CD4-positive, alpha-beta memory T cell (primary cell): ENCODE measurements at regions not wholly inside any gene's neighbourhood (a gene's known extent, or its start where the extent isn't known, plus 50 kb on each side); places are given as distances from the start of the nearest gene placed in this dataset.

Source experiments
- CTCF ChIA-PET: fragments of 350-600 bp; sonication (Branson Sonifier 250); formaldehyde crosslinking; loops from one replicate; lab custom pipeline; 2021; ENCODE audit warnings: inconsistent platforms; ENCODE audit not compliant: partially characterized antibody; lab: Charles Lee
- POLR2A ChIA-PET: fragments of 350-600 bp; sonication (Branson Sonifier 250); formaldehyde crosslinking; loops from one replicate; lab custom pipeline; 2021; ENCODE audit not compliant: partially characterized antibody; lab: Charles Lee
- DNase-seq, 5 donors: peaks; one replicate each; pipeline versions ENCODE4 v3.0.0 to v3.0.0-alpha.2; 2020 to 2022; ENCODE audit warnings: mixed read lengths in 1 of 5
- H3K27ac ChIP-seq: one replicate; pipeline ENCODE4 v1.7.0; 2013; ENCODE audit warnings: low read depth, low read length
- H3K27me3 ChIP-seq: 2 replicates; pipeline ENCODE4 v1.7.0; 2013; ENCODE audit warnings: mild to moderate bottlenecking, low read length, moderate library complexity; ENCODE audit not compliant: insufficient read depth
- H3K36me3 ChIP-seq: 2 replicates; pipeline ENCODE4 v1.7.0; 2013; ENCODE audit warnings: mild to moderate bottlenecking, low read length, moderate library complexity; ENCODE audit not compliant: insufficient read depth
- H3K4me1 ChIP-seq: 2 replicates; pipeline ENCODE4 v1.7.0; 2013; ENCODE audit warnings: mild to moderate bottlenecking, low read length, moderate library complexity; ENCODE audit not compliant: insufficient read depth
- H3K4me3 ChIP-seq, 2 donors: one replicate each; pipeline ENCODE4 v1.7.0; 2013; ENCODE audit warnings: low read length in 2 of 2, mild to moderate bottlenecking in 1 of 2
- H3K9me3 ChIP-seq, 2 donors: one replicate each; pipeline ENCODE4 v1.7.0; 2013; ENCODE audit warnings: low read length in 2 of 2, control low read depth in 1 of 2; ENCODE audit not compliant: control insufficient read depth in 1 of 2
- H3K27ac Mint-ChIP-seq, 7 donors: one replicate each; pipeline ENCODE4 v1.8.0; 2020 to 2021; ENCODE audit warnings: mixed read lengths in 7 of 7, mild to moderate bottlenecking in 6 of 7, inconsistent platforms in 3 of 7, moderate library complexity in 3 of 7
- H3K27me3 Mint-ChIP-seq, 2 donors: one replicate each; pipeline ENCODE4 v1.8.0; 2020 to 2021; ENCODE audit warnings: mixed read lengths in 2 of 2
- H3K36me3 Mint-ChIP-seq, 2 donors: one replicate each; pipeline ENCODE4 v1.8.0; 2020 to 2021; ENCODE audit warnings: mixed read lengths in 2 of 2, inconsistent platforms in 1 of 2, mild to moderate bottlenecking in 1 of 2
- H3K4me1 Mint-ChIP-seq, 4 donors: one replicate each; pipeline ENCODE4 v1.8.0; 2020 to 2021; ENCODE audit warnings: mixed read lengths in 4 of 4, mild to moderate bottlenecking in 1 of 4
- H3K4me3 Mint-ChIP-seq, 8 donors: one replicate each; pipeline ENCODE4 v1.8.0; 2020 to 2021; ENCODE audit warnings: mixed read lengths in 8 of 8, mild to moderate bottlenecking in 7 of 8, moderate library complexity in 6 of 8, inconsistent platforms in 3 of 8
- H3K9me3 Mint-ChIP-seq, 8 donors: one replicate each; pipeline ENCODE4 v1.8.0; 2020 to 2021; ENCODE audit warnings: mixed read lengths in 8 of 8, mild to moderate bottlenecking in 5 of 8, inconsistent platforms in 3 of 8, moderate library complexity in 1 of 8
- intact Hi-C: fragments of 100-400 bp; cut with micrococcal nuclease; formaldehyde crosslinking; loops from one replicate; pipeline ENCODE4 v1.15.1; 2023

DNA sequence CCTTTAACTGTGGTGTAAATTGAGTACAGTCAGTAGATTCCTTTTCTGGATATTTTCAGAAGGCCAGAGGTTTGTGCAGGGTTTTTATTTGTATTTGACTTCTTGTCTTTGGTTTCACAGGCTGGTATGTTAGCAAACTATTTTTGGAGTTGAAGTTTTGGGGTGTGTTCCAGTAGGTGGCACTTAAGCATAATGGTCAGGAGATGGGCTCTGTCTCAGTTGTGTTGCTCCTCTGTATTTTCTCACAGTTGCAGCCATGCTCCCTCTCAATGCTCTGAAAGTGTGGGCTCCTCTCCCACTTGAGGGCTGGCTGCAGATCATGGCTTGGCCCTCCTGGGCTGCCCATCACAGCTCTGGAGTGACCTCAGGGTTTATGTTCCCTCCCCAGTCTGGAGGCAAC is 267.0 kb upstream of the PCSK5 start:
- Mint-ChIP-seq H3K4me3 (no peak overlapping the region), H3K27ac (no peak overlapping the region), H3K9me3 (peaks cover 0 to 6% (median 2%) of the 10 kb centered on the region in 8 donors), H3K27me3 (peaks cover 0 to 18% of the 10 kb centered on the region in 2 donors), H3K36me3 (no peaks in the 10 kb centered on the region), H3K4me1 (no peaks in the 10 kb centered on the region)
- intact Hi-C loops: no loop called here
- CTCF ChIA-PET: no interaction called here
- Histone ChIP-seq H3K4me3 (no peak overlapping the region), H3K9me3 (no peaks in the 10 kb centered on the region), H3K4me1 (no peaks in the 10 kb centered on the region), H3K27me3 (no peaks in the 10 kb centered on the region), H3K27ac (no peak overlapping the region), H3K36me3 (no peaks in the 10 kb centered on the region)
- POLR2A ChIA-PET: no interaction called here
- DNase-seq: no peak

DNA sequence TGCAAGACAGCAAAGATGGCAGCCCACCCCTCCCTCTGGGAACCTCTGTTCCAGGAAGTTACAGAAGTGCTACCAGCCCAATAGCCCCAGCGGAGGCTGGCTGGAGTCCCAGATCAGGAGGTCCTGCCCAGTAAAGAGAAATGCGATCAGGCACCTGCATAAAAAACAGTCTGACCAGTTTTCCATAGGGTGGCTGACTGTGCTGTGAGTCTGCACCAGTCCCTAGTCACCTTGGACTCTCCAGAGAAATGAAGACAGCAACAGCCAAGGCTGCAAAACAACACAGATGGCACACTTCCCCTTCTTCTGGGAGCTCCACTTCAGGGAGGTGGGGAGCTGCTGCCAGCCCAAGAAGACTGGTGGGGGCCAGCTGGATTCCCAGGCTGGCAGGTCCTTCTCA is 265.5 kb upstream of the PCSK5 start:
- H3K4me1 ChIP-seq: no peaks in the 10 kb centered on the region
- Mint-ChIP-seq H3K27ac (no peak overlapping the region), H3K27me3 (peaks cover 0 to 20% of the 10 kb centered on the region in 2 donors), H3K36me3 (no peaks in the 10 kb centered on the region), H3K4me3 (no peak overlapping the region), H3K9me3 (peaks cover 0 to 9% (median 1%) of the 10 kb centered on the region in 8 donors), H3K4me1 (no peaks in the 10 kb centered on the region)
- CTCF ChIA-PET: no interaction called here
- H3K27me3 ChIP-seq: no peaks in the 10 kb centered on the region
- no peak overlapping the region for H3K4me3 ChIP-seq
- no peak overlapping the region for H3K27ac ChIP-seq
- POLR2A ChIA-PET: no interaction called here
- no peaks in the 10 kb centered on the region for H3K9me3 ChIP-seq
- intact Hi-C loops: no loop called here
- DNase-seq: no peak
- no peaks in the 10 kb centered on the region for H3K36me3 ChIP-seq

DNA sequence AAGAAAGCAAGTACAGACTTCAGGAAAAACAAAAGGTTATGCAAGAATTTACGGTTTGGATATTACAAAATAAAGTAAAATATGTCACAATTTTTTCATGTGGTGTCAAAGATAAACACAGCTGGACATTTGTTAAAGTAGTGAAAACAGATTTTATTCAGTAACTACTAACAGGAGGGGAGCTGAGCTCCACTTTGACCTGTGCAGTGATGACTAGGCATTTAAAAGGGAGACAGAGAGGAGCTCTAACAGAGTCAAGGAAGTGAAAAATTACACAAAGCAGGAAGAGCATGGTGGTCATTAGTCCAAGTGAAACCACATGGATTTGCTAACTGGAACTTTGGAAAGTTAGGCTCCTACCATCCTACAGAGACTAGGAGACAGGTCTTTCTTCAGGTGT is 263.6 kb upstream of the PCSK5 start:
- no peaks in the 10 kb centered on the region for H3K4me1 Mint-ChIP-seq
- Histone ChIP-seq H3K36me3 (no peaks in the 10 kb centered on the region), H3K27ac (no peak overlapping the region), H3K4me1 (no peaks in the 10 kb centered on the region), H3K4me3 (no peak overlapping the region), H3K9me3 (no peaks in the 10 kb centered on the region), H3K27me3 (no peaks in the 10 kb centered on the region)
- CTCF ChIA-PET: no interaction called here
- intact Hi-C loops: no loop called here
- POLR2A ChIA-PET: no interaction called here
- no peak overlapping the region for H3K27ac Mint-ChIP-seq
- H3K9me3 Mint-ChIP-seq: peaks cover 0 to 10% (median 1%) of the 10 kb centered on the region in 8 donors
- no peak overlapping the region for H3K4me3 Mint-ChIP-seq
- no peaks in the 10 kb centered on the region for H3K36me3 Mint-ChIP-seq
- H3K27me3 Mint-ChIP-seq: peaks cover 0 to 15% of the 10 kb centered on the region in 2 donors
- no peak for DNase-seq

DNA sequence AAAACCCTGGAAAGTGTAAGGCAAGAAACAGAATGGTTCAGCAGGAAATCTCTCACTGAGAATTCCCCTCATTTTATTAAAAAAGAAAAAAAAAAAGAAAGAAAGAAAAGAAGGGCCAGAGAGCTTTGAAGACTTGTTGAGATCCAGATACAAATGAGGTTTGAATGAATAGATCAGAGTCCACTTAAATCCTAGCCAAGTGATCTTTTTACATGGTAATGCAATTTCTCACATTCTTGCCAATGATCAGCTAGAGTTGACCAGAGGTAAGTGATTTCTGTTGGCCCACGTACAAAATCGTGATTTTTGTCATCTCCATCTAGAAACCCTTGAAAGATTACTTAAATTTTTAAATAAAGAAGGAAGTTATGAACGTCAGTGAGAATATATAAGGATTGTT is 261.5 kb upstream of the PCSK5 start:
- H3K9me3 Mint-ChIP-seq: peaks cover 0 to 6% (median 1%) of the 10 kb centered on the region in 8 donors
- no peaks in the 10 kb centered on the region for H3K36me3 ChIP-seq
- no peaks in the 10 kb centered on the region for H3K4me1 Mint-ChIP-seq
- H3K9me3 ChIP-seq: no peaks in the 10 kb centered on the region
- H3K27ac Mint-ChIP-seq: no peak overlapping the region
- no peaks in the 10 kb centered on the region for H3K27me3 ChIP-seq
- no peaks in the 10 kb centered on the region for H3K36me3 Mint-ChIP-seq
- intact Hi-C loops: no loop called here
- H3K27me3 Mint-ChIP-seq: peaks cover 0 to 8% of the 10 kb centered on the region in 2 donors
- H3K4me3 ChIP-seq: no peak overlapping the region
- no peak overlapping the region for H3K4me3 Mint-ChIP-seq
- DNase-seq: no peak
- CTCF ChIA-PET: interaction anchor here (1.5 kb wide), 1 partner anchor 8 kb away, joined by 4 read pairs; no protein-coding TSS in a partner anchor
- POLR2A ChIA-PET: no interaction called here
- H3K27ac ChIP-seq: no peak overlapping the region
- no peaks in the 10 kb centered on the region for H3K4me1 ChIP-seq

DNA sequence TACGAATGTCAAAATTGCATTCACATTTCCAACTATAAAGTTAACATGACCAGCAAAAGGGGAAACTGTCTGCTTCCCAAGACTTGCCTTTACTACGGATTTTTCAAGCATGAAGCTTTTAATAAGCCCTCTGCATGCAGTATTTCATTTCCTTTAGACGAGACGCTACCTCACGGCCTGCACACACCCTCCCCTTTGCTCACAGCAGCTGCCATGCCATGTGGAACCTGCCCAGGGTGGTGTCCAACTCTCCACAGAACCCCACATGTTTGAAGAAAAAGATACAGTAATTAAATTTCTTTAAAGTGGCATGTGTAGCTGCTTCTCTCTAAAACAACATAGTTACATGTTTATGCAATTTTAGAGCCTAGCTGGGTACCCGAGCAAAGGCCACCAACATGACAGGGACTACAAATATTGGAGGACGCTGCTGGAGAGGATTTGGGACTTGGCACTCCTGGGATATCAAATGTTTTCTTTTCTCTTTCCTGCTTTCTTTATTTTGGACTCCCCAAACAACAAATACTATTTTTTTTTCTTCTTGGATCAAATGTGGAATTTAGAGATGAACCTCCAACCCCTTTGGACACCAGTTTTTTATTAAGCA is 256.9 kb upstream of the PCSK5 start:
- Histone ChIP-seq H3K27ac (no peak overlapping the region), H3K27me3 (no peaks in the 10 kb centered on the region), H3K9me3 (no peaks in the 10 kb centered on the region), H3K4me3 (no peak overlapping the region), H3K4me1 (no peaks in the 10 kb centered on the region), H3K36me3 (no peaks in the 10 kb centered on the region)
- DNase-seq: no peak
- H3K4me1 Mint-ChIP-seq: no peaks in the 10 kb centered on the region
- peaks cover 0 to 2% of the 10 kb centered on the region in 2 donors for H3K27me3 Mint-ChIP-seq
- intact Hi-C loops: no loop called here
- H3K27ac Mint-ChIP-seq: no peak overlapping the region
- ChIA-PET POLR2A (no interaction called here), CTCF (no interaction called here)
- peaks cover 0 to 6% (median 0%) of the 10 kb centered on the region in 8 donors for H3K9me3 Mint-ChIP-seq
- H3K36me3 Mint-ChIP-seq: no peaks in the 10 kb centered on the region
- H3K4me3 Mint-ChIP-seq: no peak overlapping the region

DNA sequence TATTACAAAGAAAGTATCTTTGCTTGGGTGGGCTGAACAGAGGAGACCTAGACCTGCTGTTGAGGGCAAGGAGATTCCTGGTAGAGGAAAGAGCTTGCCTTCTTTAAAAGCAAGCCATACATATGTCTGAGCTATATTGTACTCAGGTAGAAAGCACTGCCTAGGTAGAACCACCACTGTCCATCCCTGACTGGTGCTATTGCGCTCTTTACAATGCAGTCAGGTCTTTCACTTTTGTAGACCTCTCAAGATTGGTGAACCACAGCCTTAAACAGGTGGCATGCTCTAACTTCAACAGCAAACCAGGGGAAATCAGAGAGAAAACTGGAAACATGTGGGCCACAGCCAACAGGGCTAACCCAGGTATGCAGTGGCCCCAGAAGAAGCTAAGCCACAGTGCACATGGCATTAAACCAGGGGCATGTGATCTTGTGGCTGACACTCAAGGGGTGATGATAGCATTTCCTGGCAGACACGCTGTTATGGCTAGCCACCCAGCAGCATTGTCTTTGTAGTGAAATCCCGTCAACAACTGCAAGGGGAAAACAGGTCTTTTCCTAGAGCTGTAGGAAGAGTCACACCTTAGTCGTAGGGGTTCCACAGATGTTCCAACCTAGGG is 253.9 kb upstream of the PCSK5 start:
- Mint-ChIP-seq H3K9me3 (peaks cover 0 to 2% (median 0%) of the 10 kb centered on the region in 8 donors), H3K36me3 (no peaks in the 10 kb centered on the region), H3K27ac (no peak overlapping the region), H3K4me3 (no peak overlapping the region), H3K27me3 (no peaks in the 10 kb centered on the region), H3K4me1 (no peaks in the 10 kb centered on the region)
- no peak for DNase-seq
- no peak overlapping the region for H3K4me3 ChIP-seq
- intact Hi-C loops: no loop called here
- POLR2A ChIA-PET: no interaction called here
- no peak overlapping the region for H3K27ac ChIP-seq
- H3K27me3 ChIP-seq: no peaks in the 10 kb centered on the region
- CTCF ChIA-PET: interaction anchor here (1.4 kb wide), 1 partner anchor 8 kb away, joined by 4 read pairs; no protein-coding TSS in a partner anchor
- no peaks in the 10 kb centered on the region for H3K9me3 ChIP-seq
- H3K4me1 ChIP-seq: no peaks in the 10 kb centered on the region
- H3K36me3 ChIP-seq: no peaks in the 10 kb centered on the region

DNA sequence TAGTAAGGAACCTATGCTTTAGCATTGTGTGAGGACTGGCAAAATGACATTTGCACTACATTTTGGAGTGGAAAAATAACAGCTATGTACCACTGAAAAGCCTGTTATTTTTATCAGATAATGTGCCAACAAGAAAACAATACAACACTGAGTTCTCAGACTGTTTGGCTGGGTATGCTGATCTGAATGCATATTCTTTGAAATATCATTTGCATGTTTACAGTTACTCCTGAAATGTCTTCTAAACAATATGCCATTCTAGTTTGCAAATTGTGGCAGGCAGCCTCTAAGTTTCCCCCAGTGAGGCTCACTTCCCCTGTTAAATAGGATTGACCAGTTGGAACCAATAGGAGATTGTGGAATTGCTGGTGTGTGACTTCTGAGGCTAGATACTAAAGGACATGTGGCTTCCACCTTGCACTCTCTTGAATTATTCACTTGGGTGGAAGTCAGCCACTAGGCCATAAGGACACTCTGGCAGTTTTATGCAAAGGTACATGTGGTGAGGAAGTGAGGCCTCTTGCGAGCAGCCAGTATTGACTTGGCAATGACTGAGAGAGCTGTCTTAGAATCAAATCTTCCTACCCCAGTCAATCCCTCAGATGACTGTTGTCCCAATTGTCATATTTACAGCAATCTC is 250.4 kb upstream of the PCSK5 start:
- Histone ChIP-seq H3K36me3 (no peaks in the 10 kb centered on the region), H3K4me3 (no peak overlapping the region), H3K4me1 (no peaks in the 10 kb centered on the region), H3K27ac (no peak overlapping the region), H3K9me3 (no peaks in the 10 kb centered on the region), H3K27me3 (no peaks in the 10 kb centered on the region)
- Mint-ChIP-seq H3K4me1 (no peaks in the 10 kb centered on the region), H3K27me3 (no peaks in the 10 kb centered on the region), H3K4me3 (no peak overlapping the region), H3K9me3 (no peaks in the 10 kb centered on the region), H3K27ac (no peak overlapping the region), H3K36me3 (no peaks in the 10 kb centered on the region)
- ChIA-PET POLR2A (no interaction called here), CTCF (no interaction called here)
- no peak for DNase-seq
- intact Hi-C loops: no loop called here
